HG02759 (cell line): ENCODE measurements at regions not wholly inside any gene's neighbourhood (a gene's known extent, or its start where the extent isn't known, plus 50 kb on each side); places are given as distances from the start of the nearest gene placed in this dataset.
A peak's percentile ranks its signal among the peaks of the same experiment; 100 is the strongest.
"Not testable (repeated sequence)": the region's sequence is repeated elsewhere in the genome, so short reads cannot be mapped to it uniquely, and the experiment has no call there.

ENCODE experiments used
- ATAC-seq: cut with Tn5 transposase; IDR thresholded peaks from one replicate; pipeline ENCODE4 v1.9.1; 2021; ENCODE audit warnings: mild to moderate bottlenecking, moderate library complexity; ENCODE audit not compliant: unreplicated experiment

GRCh38 chr20:53857723-53858236, 212.6 kb downstream of the BCAS1 start:
- ATAC-seq = no peak

GRCh38 chr20:53856300-53857295, 213.8 kb downstream of the BCAS1 start:
- no peak for ATAC-seq

- no peak for ATAC-seq
These were observed 214.7 kb downstream of the BCAS1 start for GRCh38 chr20:53855733-53856132.

- ATAC-seq = not testable (repeated sequence)
These were observed 215.8 kb downstream of the BCAS1 start for GRCh38 chr20:53854609-53854926.

DNA sequence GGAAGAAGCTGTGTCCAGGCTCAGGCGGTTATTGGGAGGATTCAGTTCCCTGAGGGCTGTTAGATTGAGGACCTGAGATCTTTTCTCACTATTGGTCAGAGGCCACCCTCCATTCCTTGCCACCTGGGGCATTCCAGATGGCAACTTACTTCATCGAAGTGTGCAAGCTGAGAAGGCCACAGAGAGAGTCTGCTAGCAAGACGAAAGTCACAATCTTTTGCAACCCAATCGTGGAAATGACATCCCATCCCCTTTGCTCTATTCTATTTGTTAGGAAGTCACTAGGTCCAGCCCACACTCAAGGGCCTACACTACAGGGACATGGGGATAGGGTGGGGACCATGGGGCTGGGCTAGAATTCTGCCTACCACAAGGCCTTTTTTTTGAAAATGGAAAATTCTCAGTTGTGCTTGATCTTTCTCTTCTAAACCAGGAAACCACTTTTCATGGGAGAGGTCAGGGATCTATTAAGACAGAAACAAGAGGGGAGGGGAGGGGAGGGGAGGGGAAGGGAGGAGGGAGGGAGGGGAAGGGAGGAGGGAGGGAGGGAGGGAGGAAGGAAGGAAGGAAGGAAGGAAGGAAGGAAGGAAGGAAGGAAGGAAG, 217.2 kb downstream of the BCAS1 start:
- no peak for ATAC-seq

GRCh38 chr20:53852691-53853090, 217.7 kb downstream of the BCAS1 start:
- no peak for ATAC-seq

- no peak for ATAC-seq
These were observed 218.4 kb downstream of the BCAS1 start for GRCh38 chr20:53852014-53852413.

GRCh38 chr20:53850319-53850718, 220.1 kb downstream of the BCAS1 start:
- no peak for ATAC-seq

DNA sequence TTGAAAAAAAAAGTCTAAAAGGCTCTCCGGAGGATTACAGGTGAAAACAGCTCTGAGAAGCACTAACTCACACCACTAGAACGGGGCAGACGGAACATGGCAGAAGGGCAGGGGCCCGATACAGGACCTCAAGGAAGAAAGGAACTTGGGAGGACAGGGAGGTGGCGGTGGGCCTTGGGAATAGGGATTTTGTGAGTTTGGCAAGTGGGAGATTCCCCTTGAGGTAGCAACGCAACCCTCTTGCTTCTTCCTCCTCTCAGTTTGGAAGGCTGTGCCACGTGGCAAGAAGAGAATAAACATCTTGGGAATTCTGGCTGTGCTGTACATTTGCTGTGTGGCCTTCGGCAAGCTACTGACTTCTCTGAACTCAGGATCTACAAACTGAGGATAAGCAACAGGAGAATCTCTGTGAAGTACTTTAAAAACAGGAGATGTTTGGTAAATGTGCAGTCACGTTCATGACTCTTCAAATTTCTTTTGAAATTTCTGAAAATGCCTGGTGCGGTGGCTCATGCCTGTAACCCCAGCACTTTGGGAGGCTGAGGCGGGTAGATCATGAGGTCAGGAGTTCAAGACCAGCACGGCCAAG, 220.8 kb downstream of the BCAS1 start:
- no peak for ATAC-seq

DNA sequence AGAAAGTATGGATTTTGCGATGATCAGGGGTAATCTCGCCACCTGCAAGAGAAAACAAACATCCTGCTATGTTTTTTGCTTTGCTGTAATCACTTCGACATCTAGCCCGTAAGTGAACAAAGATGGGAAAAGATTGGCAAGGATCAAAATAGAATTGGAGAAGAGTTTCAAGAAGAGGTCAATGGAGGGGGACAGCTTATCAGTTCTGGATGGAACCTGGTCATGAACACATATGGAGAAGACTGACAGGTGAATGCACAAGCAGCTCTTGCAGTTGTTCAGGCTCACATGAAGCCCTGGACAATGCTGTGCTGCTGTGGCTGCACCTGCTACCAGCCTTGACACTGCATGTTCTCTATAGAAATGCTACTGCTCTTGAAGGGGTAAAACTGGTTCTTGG, 222.1 kb downstream of the BCAS1 start:
- no peak for ATAC-seq

- ATAC-seq = no peak
These were observed 222.6 kb downstream of the BCAS1 start for GRCh38 chr20:53847837-53848170.

DNA sequence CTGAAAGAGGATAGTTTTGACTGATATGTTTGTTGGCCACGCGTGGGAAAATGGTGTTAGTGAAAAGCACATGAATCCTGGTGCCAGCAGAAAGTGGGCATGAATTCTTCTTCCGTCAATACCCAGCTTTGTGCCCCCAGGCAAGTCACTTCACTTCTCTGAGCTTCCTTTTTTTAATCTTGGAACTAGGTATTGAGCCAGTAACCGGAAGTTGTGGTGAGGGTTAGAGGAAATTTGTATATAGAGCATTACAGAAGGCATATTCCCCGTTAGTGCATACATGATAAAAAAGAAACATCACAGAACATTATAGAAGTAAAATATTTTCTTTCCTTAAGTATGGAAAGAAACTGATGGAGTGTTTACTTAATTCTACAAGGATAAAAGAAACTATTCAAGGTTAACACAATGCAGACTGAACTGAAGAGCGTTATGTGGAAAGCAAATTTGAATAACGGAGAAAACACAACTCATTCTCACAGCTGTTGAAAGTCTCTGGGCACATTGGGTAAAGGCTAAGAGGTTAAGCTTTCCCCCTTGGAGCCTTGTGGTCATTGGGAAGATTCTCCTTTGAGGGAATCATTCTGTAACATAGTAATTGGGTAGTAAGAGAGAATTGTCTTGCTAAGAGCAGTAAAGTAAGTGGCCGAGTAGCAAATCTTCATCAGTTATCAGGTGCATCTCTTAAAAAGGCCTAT, 223.1 kb downstream of the BCAS1 start:
- ATAC-seq = peak; percentile 55

GRCh38 chr20:53846640-53847039, 223.8 kb downstream of the BCAS1 start:
- no peak for ATAC-seq

- ATAC-seq = no peak
These were observed 224.4 kb downstream of the BCAS1 start for GRCh38 chr20:53845980-53846379.

DNA sequence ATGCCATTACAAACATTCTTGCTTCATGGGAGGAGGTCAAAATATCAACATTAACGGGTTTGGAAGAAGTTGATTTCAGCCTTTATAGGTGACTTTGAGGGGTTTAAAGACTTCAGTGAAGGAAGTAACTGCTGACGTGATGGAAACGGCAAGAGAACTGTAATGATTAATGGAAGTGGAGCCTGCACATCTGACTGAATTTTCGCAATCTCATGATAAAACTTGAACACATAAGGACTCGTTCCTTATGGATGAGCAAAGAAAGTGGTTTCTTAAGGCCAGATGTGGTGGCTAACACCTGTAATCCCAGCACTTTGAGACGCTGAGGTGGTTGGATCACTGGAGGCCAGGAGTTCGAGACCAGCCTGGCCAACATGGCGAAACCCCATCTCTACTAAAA, 226.1 kb downstream of the BCAS1 start:
- ATAC-seq = no peak

DNA sequence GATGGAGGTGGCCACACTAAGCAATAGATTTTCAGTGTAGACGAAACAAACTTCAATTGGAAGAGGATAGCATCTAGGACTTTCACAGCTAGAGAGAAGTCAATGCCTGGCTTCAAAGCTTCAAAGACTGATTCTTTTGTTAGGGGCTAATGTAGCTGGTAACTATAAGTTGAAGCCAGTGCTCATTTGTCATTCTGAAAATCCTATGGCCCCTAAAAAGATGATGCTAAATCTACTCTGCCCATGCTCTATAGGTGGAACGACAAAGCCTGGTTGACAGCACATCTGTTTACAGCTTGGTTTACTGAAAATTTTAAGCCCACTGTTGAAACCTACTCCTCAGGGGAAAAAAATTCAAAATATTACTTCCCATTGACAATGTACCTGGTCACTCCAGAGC, 226.7 kb downstream of the BCAS1 start:
- no peak for ATAC-seq

GRCh38 chr20:53842301-53843099, 227.9 kb downstream of the BCAS1 start:
- ATAC-seq = no peak

DNA sequence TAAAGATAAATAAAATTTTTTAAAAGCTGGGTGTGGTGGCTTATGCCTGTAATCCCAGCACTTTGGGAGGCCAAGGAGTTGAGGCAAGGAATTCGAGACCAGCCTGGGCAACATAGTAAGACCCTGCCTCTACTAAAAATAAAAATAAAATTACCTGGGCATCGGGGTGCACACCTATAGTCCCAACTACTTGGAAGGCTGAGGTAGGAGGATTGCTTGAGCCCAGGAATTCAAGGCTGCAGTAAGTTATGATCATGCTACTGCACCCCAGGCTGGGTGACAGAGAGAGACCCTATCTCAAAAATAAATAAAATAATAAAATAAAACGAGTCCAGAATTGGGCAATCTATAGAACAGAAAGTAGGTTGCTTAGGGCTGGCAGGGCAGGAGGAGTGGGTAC, 228.7 kb downstream of the BCAS1 start:
- no peak for ATAC-seq

DNA sequence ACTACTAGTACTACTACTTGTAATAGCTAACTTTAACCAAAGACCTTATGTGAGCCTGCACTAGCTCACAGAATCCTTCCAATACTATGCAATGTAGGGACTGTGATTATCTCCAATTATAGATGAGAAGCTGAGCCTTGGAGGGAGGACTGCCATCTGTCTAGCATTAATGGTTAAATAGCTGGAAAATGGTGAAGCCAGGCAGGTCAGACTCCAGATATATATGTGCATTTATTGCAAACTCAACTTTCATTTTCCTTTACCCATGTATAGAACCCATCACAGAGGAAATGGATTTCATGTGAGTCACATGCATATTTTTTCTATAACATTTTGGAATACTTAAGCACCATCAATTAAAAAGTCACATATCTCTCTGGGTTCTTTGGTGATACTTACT, 229.9 kb downstream of the BCAS1 start:
- ATAC-seq = no peak

GRCh38 chr20:53839423-53840176, 230.8 kb downstream of the BCAS1 start:
- ATAC-seq = peak; percentile 72
